ENCODE measurements at regions not wholly inside any gene's neighbourhood (a gene's known extent, or its start where the extent isn't known, plus 50 kb on each side); places are given as distances from the start of the nearest gene placed in this dataset.

DNA sequence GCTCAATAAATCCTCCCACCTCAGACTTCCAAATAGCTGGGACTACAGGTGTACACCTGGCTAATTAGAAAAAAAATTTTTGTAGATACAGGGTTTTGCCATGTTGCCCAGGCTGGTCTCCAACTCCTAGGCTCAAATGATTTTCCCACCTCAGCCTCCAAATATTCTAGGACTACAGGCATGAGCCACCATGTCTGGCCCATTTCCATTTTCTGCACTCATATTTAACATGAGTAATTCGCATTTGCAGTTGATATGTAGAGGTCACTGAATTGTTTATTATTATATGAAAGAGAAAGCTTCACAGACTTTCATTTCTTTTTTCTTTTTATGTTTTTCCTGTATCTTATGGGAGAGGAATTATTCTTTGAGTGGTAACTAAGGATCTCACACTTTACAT, 492.7 kb downstream of the CNTN3 start:
- TF ChIP-seq POLR2A (IDR thresholded peaks at IDR 0.05; ENCODE audit: low read depth, low read length) (no peak), SPI1 (IDR thresholded peaks at IDR 0.05; ENCODE audit: low read depth, low read length) (no peak)

All from GM12891 (cell line).